Lower leg skin (tissue), 4 donors: ENCODE measurements at regions not wholly inside any gene's neighbourhood (a gene's known extent, or its start where the extent isn't known, plus 50 kb on each side); places are given as distances from the start of the nearest gene placed in this dataset.
"Not testable (repeated sequence)": the region's sequence is repeated elsewhere in the genome, so short reads cannot be mapped to it uniquely, and the experiment has no call there.

Source experiments
- DNase-seq, 2 donors: peaks; one replicate each; pipeline ENCODE4 v3.0.0-alpha.2; 2019; ENCODE audit warnings: low spot score in 2 of 2
- H3K4me3 ChIP-seq: fragments of 200-600 bp; sonication (generic); 2 replicates; pipeline ENCODE4 v1.5.1; 2017; ENCODE audit warnings: mild to moderate bottlenecking, low read depth; ENCODE audit not compliant: poor library complexity, severe bottlenecking
- POLR2A ChIP-seq, 2 donors: fragments of 450-650 bp; IDR thresholded peaks; one replicate each; pipeline ENCODE4 v1.6.1; 2016 to 2017; ENCODE audit warnings: antibody characterized with exemption in 2 of 2, mild to moderate bottlenecking in 1 of 2, moderate library complexity in 1 of 2
- WGBS, 2 donors: methylation state at CpG; one replicate each; pipeline ENCODE4 v1.1.5; 2018; 5-methylcytosine and 5-hydroxymethylcytosine counted together
- intact Hi-C: fragments of 100-400 bp; cut with DNase I; formaldehyde crosslinking; loops from one replicate; pipeline ENCODE4 v1.15.0; 2023; ENCODE audit warnings: low total_unique reads
- TF ChIP-seq, protein P1 (sequence below), 3 donors: fragments of 450-650 bp; IDR thresholded peaks; one replicate each; pipeline ENCODE4 v1.5.1; 2016; ENCODE audit warnings: antibody characterized with exemption in 3 of 3, mild to moderate bottlenecking in 3 of 3, moderate library complexity in 2 of 3

DNA sequence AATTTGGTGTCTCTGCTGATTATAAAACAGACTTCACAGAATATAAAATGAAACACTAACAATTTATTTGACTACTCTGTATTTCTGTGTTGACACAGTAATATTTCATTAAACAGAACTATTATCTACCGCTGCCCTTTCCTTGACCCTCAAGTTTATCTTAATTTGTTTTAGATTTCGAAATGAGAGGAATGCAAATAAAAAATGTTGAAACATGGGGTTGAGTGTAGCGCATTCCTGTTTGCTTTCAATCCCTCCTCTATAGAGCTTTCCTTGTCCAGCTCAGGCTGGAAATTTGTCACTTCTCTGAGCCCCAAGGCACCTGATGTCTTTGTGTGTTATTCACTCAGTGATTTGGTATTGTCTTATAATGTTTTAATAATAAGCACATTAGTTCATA lies 550.2 kb downstream of the ZBBX start:
- 81 to 86% methylated on average over 3 of the region's 3 CpGs for WGBS, 2 donors
- no peak overlapping the region for H3K4me3 ChIP-seq
- TF ChIP-seq, protein P1, sequence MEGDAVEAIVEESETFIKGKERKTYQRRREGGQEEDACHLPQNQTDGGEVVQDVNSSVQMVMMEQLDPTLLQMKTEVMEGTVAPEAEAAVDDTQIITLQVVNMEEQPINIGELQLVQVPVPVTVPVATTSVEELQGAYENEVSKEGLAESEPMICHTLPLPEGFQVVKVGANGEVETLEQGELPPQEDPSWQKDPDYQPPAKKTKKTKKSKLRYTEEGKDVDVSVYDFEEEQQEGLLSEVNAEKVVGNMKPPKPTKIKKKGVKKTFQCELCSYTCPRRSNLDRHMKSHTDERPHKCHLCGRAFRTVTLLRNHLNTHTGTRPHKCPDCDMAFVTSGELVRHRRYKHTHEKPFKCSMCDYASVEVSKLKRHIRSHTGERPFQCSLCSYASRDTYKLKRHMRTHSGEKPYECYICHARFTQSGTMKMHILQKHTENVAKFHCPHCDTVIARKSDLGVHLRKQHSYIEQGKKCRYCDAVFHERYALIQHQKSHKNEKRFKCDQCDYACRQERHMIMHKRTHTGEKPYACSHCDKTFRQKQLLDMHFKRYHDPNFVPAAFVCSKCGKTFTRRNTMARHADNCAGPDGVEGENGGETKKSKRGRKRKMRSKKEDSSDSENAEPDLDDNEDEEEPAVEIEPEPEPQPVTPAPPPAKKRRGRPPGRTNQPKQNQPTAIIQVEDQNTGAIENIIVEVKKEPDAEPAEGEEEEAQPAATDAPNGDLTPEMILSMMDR (IDR thresholded peaks at IDR 0.05): no peak
- no peak for TF ChIP-seq POLR2A (IDR thresholded peaks at IDR 0.05)
- intact Hi-C loops: no loop called here
- no peak for DNase-seq

- no peak for DNase-seq
- intact Hi-C loops: no loop called here
- TF ChIP-seq, protein P1 (IDR thresholded peaks at IDR 0.05): no peak
- TF ChIP-seq POLR2A (IDR thresholded peaks at IDR 0.05): no peak
- no peak overlapping the region for H3K4me3 ChIP-seq
Measured at GRCh38 chr3:166818464-166818863, 561.6 kb downstream of the ZBBX start.

- H3K4me3 ChIP-seq, intact Hi-C loops, DNase-seq: not testable (repeated sequence)
- 92 to 93% methylated on average over 6 of the region's 6 CpGs for WGBS, 2 donors
Measured at GRCh38 chr3:166817269-166817668, 562.8 kb downstream of the ZBBX start.

GRCh38 chr3:166810741-166811445 lies 569.2 kb downstream of the ZBBX start:
- no peak for DNase-seq
- intact Hi-C loops: no loop called here
- 86 to 93% methylated on average over 23 of the region's 23 CpGs for WGBS, 2 donors
- no peak overlapping the region for H3K4me3 ChIP-seq
- TF ChIP-seq, protein P1 (IDR thresholded peaks at IDR 0.05): no peak
- TF ChIP-seq POLR2A (IDR thresholded peaks at IDR 0.05): no peak

DNA sequence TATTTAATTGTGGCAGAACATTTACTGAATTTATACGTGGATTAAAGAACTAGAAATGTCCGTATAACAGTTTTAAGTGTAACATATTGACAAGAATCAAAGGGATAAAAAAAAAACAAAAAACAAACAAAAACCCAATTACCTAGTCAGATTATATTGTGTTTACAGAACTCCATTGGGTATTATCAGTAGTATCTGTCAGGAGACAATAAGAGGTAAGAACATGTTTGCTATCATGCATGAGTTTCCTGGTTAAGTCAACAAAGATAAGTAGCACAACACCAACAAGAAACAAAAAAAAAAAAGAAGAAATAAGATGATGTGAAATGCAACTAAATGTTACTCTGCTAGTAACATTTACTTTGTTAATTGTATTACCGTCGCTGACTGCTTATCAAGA lies 570.6 kb downstream of the ZBBX start:
- H3K4me3 ChIP-seq: no peak overlapping the region
- intact Hi-C loops: no loop called here
- 88 to 97% methylated on average over 4 of the region's 4 CpGs for WGBS, 2 donors
- no peak for TF ChIP-seq POLR2A (IDR thresholded peaks at IDR 0.05)
- TF ChIP-seq, protein P1 (IDR thresholded peaks at IDR 0.05): no peak
- no peak for DNase-seq

- TF ChIP-seq, protein P1 (IDR thresholded peaks at IDR 0.05): no peak
- TF ChIP-seq POLR2A (IDR thresholded peaks at IDR 0.05): no peak
- no peak for DNase-seq
- 49 to 57% methylated on average over 4 of the region's 4 CpGs for WGBS, 2 donors
- intact Hi-C loops: no loop called here
- H3K4me3 ChIP-seq: no peak overlapping the region
Measured at GRCh38 chr3:166788936-166789335, 591.2 kb downstream of the ZBBX start.
